Testis (tissue), 2 donors: ENCODE measurements at regions not wholly inside any gene's neighbourhood (a gene's known extent, or its start where the extent isn't known, plus 50 kb on each side); places are given as distances from the start of the nearest gene placed in this dataset.

Experiments used
- DNase-seq: peaks from one replicate; pipeline ENCODE4 v3.0.0-alpha.2; 2019
- H3K27ac ChIP-seq, 2 donors: fragments of 200-600 bp; sonication (generic); one replicate each; pipeline ENCODE4 v1.5.1; 2019
- H3K27me3 ChIP-seq: fragments of 200-600 bp; sonication (generic); one replicate; pipeline ENCODE4 v1.5.1; 2019
- H3K36me3 ChIP-seq: fragments of 200-600 bp; sonication (generic); one replicate; pipeline ENCODE4 v1.5.1; 2017; ENCODE audit warnings: low read depth; ENCODE audit errors: missing control alignments
- H3K4me1 ChIP-seq: fragments of 200-600 bp; sonication (generic); one replicate; pipeline ENCODE4 v1.5.1; 2019
- H3K4me3 ChIP-seq, 2 donors: fragments of 200-600 bp; sonication (generic); one replicate each; pipeline ENCODE4 v1.5.1; 2017 to 2019
- H3K9me3 ChIP-seq: fragments of 200-600 bp; sonication (generic); one replicate; pipeline ENCODE4 v1.5.1; 2017
- CTCF ChIP-seq, 3 experiments: fragments of 450-650 bp in 2 of 3; fragments of 200-600 bp in 1 of 3; sonication (generic) in 1 of 3; IDR thresholded peaks; one replicate each; pipeline ENCODE4 v1.5.1; 2016 to 2019; ENCODE audit warnings: antibody characterized with exemption in 3 of 3, mild to moderate bottlenecking in 2 of 3, moderate library complexity in 1 of 3
- POLR2A ChIP-seq: fragments of 450-650 bp; IDR thresholded peaks from one replicate; pipeline ENCODE4 v1.6.1; 2017; ENCODE audit warnings: antibody characterized with exemption, mild to moderate bottlenecking, moderate library complexity
- WGBS, 2 donors: methylation state at CpG; one replicate each; pipeline ENCODE4 v1.1.5; 2018; 5-methylcytosine and 5-hydroxymethylcytosine counted together
- intact Hi-C: fragments of 100-400 bp; cut with DNase I; formaldehyde crosslinking; loops from one replicate; pipeline ENCODE4 v1.15.1; 2023; ENCODE audit warnings: low total_unique reads

DNA sequence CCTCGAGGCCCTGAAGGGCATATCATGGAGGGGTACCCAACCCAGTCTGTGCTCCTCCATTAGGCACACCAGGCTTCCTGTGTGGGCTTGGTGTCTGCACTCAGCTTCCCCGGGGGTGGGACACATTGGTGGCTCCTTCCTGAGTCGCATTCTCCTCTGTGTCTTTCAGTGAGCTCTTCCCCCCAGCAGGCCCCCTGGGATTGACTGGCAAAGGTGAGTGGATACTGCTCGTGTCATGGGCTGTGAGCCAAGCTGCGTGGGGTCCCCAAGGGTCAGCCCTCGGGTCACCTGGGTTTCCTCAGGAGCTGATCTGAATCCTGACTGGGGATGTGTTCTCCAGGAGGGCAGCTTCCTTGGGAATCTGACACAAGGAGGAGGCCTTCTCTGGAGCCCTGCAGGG lies 231.0 kb downstream of the SNRPN start:
- Histone ChIP-seq H3K27ac (no peak overlapping the region), H3K9me3 (no peaks in the 10 kb centered on the region), H3K4me1 (no peaks in the 10 kb centered on the region), H3K4me3 (no peak overlapping the region), H3K27me3 (no peaks in the 10 kb centered on the region), H3K36me3 (no peaks in the 10 kb centered on the region)
- TF ChIP-seq POLR2A = no peak
- no peak for TF ChIP-seq CTCF (IDR thresholded peaks at IDR 0.05)
- no peak for DNase-seq
- intact Hi-C loops = no loop called here
- 40 to 78% methylated on average over 1 to 6 of the region's 6 CpGs for WGBS, 2 donors

DNA sequence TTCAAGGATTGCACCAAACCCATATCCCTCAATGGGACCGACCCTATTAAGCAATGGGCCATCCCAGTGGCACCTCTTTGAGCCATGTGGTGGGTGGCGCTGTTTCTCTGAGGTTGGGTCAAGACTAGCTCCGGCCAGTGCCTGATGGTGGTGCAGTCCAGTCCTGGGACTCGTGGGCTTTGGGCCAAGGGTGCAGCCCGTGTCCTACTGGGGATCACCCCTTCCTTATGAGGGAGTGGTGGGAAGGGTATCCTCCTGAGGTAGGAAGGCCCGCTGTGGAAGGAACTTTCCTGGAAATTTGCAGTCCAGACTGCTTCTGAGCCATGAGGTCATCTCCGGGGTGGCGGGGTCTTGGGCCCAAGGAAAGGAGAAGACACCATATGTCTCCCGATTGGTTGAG lies 231.6 kb downstream of the SNRPN start:
- Histone ChIP-seq H3K9me3 (no peaks in the 10 kb centered on the region), H3K36me3 (no peaks in the 10 kb centered on the region), H3K27me3 (no peaks in the 10 kb centered on the region), H3K4me3 (no peak overlapping the region), H3K27ac (no peak overlapping the region), H3K4me1 (no peaks in the 10 kb centered on the region)
- WGBS, 2 donors = 86 to 92% methylated on average over 2 to 9 of the region's 9 CpGs
- intact Hi-C loops = no loop called here
- TF ChIP-seq POLR2A (no peak), CTCF (IDR thresholded peaks at IDR 0.05) (no peak)
- no peak for DNase-seq

DNA sequence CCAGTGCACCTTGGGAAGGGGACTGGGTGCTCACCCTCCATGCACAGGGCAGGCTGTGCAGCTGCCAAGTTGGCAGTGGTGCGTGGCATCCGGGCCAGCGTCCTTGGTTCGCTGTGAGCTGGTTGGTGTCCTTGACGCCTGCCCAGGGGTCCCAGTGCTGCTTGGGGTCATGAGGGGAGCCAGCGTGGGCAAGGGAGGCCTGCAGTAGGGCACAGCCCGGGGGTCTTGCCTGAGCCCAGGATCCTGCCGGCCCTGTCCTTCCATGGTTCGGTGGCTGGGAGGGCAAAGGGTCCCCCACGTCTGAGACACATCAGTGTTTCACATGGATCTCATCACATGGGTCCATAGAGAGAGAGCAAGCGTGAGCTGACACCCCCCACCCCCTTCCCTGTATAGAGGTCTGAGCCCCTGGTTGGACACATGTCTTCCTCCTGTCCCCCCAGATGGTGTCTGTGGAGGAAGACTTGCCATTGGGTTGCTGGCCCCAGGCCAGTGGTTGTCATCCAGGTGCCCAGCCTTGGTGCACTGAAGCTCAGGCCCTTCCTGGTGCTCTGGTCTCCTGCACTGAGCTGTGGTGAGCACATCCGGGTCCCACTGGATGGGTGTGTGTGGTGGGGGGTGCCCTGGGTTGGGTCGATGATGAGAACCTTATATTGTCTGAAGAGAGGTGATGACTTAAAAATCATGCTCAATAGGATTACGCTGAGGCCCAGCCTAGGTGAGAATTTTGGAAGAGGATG lies 232.3 kb downstream of the SNRPN start:
- TF ChIP-seq POLR2A (no peak), CTCF (IDR thresholded peaks at IDR 0.05) (no peak)
- H3K27ac ChIP-seq = no peak overlapping the region
- no peaks in the 10 kb centered on the region for H3K27me3 ChIP-seq
- 80 to 83% methylated on average over 1 to 14 of the region's 14 CpGs for WGBS, 2 donors
- no peaks in the 10 kb centered on the region for H3K4me1 ChIP-seq
- no peaks in the 10 kb centered on the region for H3K9me3 ChIP-seq
- H3K4me3 ChIP-seq = no peak overlapping the region
- intact Hi-C loops = no loop called here
- no peaks in the 10 kb centered on the region for H3K36me3 ChIP-seq
- DNase-seq = no peak

DNA sequence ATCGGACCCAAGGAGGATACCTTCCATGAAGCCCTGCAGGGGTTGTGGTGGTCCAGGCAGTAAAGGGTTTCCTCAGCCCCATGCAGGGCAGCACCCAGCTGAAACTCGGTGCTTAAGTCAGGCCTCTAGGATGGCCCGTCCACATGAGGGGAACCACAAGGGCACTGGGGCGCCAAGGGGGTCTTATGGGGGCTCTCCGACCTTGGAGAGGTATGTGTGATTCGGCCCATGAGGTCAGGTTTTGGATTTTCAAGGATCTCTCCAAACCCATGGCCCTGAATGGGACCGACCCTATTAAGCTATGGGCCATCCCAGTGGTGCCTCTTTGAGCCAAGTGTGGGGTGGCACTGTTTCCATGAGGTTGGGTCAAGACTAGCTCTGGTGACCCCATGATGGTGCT lies 233.3 kb downstream of the SNRPN start:
- Histone ChIP-seq H3K27ac (no peak overlapping the region), H3K4me3 (no peak overlapping the region), H3K4me1 (no peaks in the 10 kb centered on the region), H3K27me3 (no peaks in the 10 kb centered on the region), H3K36me3 (no peaks in the 10 kb centered on the region), H3K9me3 (no peaks in the 10 kb centered on the region)
- intact Hi-C loops = no loop called here
- 75 to 80% methylated on average over 6 to 7 of the region's 7 CpGs for WGBS, 2 donors
- DNase-seq = no peak
- TF ChIP-seq CTCF (IDR thresholded peaks at IDR 0.05) (no peak), POLR2A (no peak)

DNA sequence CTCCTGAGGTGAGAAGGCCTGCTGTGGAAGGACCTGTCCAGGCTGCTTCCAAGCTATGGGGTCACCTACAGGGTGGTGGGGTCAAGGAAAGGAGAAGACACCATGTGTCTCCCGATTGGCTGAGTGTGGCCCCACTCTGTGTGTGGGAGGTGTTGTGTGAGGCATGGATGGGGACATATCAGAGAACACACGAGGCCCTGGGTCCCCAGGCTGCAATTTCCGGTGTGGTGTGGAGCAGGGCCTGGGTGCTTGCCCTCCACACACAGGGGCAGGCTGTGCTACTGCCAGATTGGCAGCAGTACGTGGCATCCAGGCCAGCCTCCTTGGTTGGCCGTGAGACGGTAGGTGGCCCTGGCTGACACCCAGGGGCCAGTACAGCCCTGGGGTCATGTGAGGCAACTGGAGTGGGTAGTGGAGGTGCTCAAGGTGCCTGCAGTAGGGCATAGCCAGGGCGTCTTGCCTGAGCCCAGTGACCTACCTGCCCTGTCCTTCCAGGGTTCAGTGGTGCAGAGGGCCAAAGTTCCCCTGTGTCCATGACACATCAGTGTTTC lies 233.8 kb downstream of the SNRPN start:
- Histone ChIP-seq H3K36me3 (no peaks in the 10 kb centered on the region), H3K9me3 (no peaks in the 10 kb centered on the region), H3K27me3 (no peaks in the 10 kb centered on the region), H3K4me3 (no peak overlapping the region), H3K27ac (no peak overlapping the region), H3K4me1 (no peaks in the 10 kb centered on the region)
- TF ChIP-seq POLR2A (no peak), CTCF (IDR thresholded peaks at IDR 0.05) (no peak)
- intact Hi-C loops = no loop called here
- 60 to 97% methylated on average over 1 to 5 of the region's 7 CpGs for WGBS, 2 donors
- no peak for DNase-seq
